HFFc6 (cell line): ENCODE measurements at regions not wholly inside any gene's neighbourhood (a gene's known extent, or its start where the extent isn't known, plus 50 kb on each side); places are given as distances from the start of the nearest gene placed in this dataset.

Experiments used
- DNase-seq: peaks from one replicate; pipeline ENCODE4 v3.0.0-alpha.2; 2018
- H3K27ac Mint-ChIP-seq: 2 replicates; pipeline ENCODE4 v1.8.0; 2020; ENCODE audit warnings: mild to moderate bottlenecking, mixed read lengths
- H3K27me3 Mint-ChIP-seq: 2 replicates; pipeline ENCODE4 v1.8.0; 2021; ENCODE audit warnings: mild to moderate bottlenecking, moderate library complexity, mixed read lengths; ENCODE audit not compliant: insufficient read depth
- H3K36me3 Mint-ChIP-seq: 2 replicates; pipeline ENCODE4 v1.8.0; 2021; ENCODE audit warnings: low read depth, mixed read lengths
- H3K4me1 Mint-ChIP-seq: 2 replicates; pipeline ENCODE4 v1.8.0; 2020; ENCODE audit warnings: low read depth, mixed read lengths
- H3K4me3 Mint-ChIP-seq: 2 replicates; pipeline ENCODE4 v1.8.0; 2020; ENCODE audit warnings: mild to moderate bottlenecking, moderate library complexity, mixed read lengths
- H3K9me3 Mint-ChIP-seq: 2 replicates; pipeline ENCODE4 v1.8.0; 2020; ENCODE audit warnings: mild to moderate bottlenecking, mixed read lengths
- CTCF ChIP-seq: fragments of 200-600 bp; sonication (generic); IDR thresholded peaks from 2 replicates; pipeline ENCODE4 v1.5.0; 2021; ENCODE audit warnings: antibody characterized with exemption, mild to moderate bottlenecking

GRCh38 chr9:73095425-73095824 is 56.2 kb upstream of the ANXA1 start:
- H3K4me3 Mint-ChIP-seq = no peak overlapping the region
- no peaks in the 10 kb centered on the region for H3K36me3 Mint-ChIP-seq
- no peak for TF ChIP-seq CTCF
- no peaks in the 10 kb centered on the region for H3K9me3 Mint-ChIP-seq
- no peaks in the 10 kb centered on the region; the same call in 1 of the 2 replicates for H3K27me3 Mint-ChIP-seq
- no peak overlapping the region for H3K27ac Mint-ChIP-seq
- no peak for DNase-seq
- H3K4me1 Mint-ChIP-seq = peaks cover 16% of the 10 kb centered on the region

DNA sequence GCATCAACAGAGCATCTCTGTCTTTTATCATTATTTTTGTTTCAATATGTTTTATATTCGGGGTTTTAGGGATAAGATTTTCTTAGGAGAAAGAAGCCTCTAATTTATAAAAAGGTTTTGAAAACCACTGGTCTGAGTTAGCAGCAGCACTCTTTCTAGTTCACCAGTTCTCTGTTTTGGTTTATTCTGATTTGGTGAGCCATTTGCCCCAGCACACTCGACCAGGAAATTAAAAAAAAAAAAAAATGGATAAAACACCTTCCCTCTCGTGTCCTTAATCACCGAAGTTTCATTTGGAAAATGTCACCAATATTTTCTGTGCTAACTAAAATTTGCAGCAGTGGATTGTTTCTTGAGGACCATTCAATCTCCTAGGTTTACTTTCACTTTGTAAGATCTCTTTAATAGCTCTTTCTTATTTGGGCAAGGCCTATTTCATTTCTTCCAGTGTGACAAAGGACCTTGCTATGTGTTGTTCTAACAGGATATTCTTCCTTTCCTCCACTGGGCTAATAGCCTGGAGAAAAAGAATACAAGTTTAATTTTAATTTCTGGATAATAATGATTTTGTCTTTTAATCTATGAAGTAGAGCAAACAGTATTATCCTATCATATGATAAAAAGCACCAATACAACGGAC is 57.8 kb upstream of the ANXA1 start:
- H3K27ac Mint-ChIP-seq = peak overlapping the region; percentile 51
- peaks cover 11% of the 10 kb centered on the region for H3K4me1 Mint-ChIP-seq
- TF ChIP-seq CTCF = no peak

DNA sequence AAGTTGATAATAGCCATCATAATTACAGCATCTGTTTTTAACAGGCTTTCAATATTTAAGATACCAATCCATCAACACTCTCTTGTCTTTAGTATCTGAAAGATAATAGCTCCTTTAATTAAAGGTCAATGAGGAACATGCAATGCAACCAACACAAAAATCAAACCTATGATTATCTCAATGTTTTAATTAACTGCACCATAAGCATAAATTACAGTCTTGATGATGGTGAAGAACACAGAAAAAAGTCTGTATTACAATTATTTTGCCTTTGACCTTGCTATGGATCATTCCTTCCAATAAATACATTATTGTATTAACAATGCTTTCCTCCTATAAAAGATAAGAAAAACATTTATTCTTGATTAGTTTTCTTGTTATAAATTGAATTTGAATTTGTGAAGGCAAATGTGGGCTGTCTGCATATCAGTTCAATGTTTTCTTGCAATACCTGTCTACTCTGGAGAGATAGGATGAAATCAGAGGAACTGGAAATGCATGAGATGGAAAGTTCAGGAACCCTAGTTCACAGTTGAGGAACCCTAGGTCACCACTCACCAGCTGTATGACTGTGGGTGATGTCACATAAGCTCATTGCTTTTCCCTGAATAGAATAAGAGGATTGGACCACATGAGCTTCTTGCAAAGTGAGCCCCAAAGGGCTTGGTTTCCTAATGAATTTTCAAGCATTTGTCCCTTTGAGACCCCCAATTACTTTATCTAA is 58.5 kb upstream of the ANXA1 start:
- Mint-ChIP-seq H3K27me3 (no peaks in the 10 kb centered on the region), H3K4me3 (peak overlapping the region; percentile 78; the same call in 1 of the 2 replicates), H3K9me3 (no peaks in the 10 kb centered on the region), H3K4me1 (peaks cover 11% of the 10 kb centered on the region), H3K27ac (no peak overlapping the region), H3K36me3 (no peaks in the 10 kb centered on the region)
- no peak for TF ChIP-seq CTCF
- DNase-seq = no peak

More for the DNA sequence above, 57.8 kb upstream of the ANXA1 start:
- Mint-ChIP-seq H3K9me3 (no peaks in the 10 kb centered on the region), H3K27me3 (no peaks in the 10 kb centered on the region), H3K4me3 (peak overlapping the region; percentile 78), H3K36me3 (no peaks in the 10 kb centered on the region)
- peak; percentile 5 for DNase-seq

DNA sequence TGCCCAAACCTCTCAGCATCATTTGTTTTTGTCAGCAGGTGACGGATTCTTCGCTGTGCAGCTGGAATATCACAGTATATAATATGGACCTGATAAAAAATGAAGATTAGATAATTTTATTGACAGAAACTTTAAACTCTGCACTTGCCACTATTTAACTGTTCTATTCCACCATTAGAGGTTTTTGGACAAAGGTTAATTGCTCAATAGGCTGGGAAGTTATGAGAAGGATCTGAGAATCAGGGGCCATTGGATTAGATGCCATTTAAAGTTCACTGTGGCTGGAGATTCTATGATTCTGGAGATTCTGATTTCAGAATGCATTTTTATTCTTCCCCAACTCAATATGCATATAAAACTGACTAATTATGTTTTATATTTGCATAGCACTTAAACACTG is 59.8 kb upstream of the ANXA1 start:
- DNase-seq = no peak
- Mint-ChIP-seq H3K36me3 (no peaks in the 10 kb centered on the region), H3K27me3 (0 out of 2 replicates have a peak, but pooled peaks cover 2% of the 10 kb centered on the region), H3K4me1 (peaks cover 11% of the 10 kb centered on the region), H3K27ac (no peak overlapping the region), H3K4me3 (no peak overlapping the region), H3K9me3 (no peaks in the 10 kb centered on the region)
- TF ChIP-seq CTCF = no peak

DNA sequence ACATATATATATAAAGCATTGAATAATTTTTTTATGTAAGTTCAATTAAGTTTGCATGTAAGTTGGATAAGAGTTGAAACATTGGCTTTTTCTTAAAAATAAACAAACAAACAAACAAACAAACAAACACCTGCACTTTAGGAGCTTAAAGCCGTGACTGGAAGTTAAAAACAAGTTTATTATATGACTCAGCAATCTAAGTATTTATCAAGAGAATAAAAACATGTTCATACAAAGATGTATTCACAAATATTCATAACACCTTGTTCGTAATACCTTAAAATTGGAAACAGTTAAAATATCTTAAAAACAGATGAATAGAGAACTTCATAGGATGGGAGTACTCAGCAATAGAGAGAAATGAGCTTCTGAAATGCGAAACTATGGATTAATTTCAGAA is 61.5 kb upstream of the ANXA1 start:
- Mint-ChIP-seq H3K27me3 (0 out of 2 replicates have a peak, but pooled peaks cover 2% of the 10 kb centered on the region), H3K9me3 (no peaks in the 10 kb centered on the region), H3K4me1 (peaks cover 11% of the 10 kb centered on the region), H3K4me3 (no peak overlapping the region), H3K36me3 (no peaks in the 10 kb centered on the region), H3K27ac (no peak overlapping the region)
- DNase-seq = no peak
- TF ChIP-seq CTCF = no peak
